Bronchial epithelial cell (primary cell): ENCODE measurements at regions not wholly inside any gene's neighbourhood (a gene's known extent, or its start where the extent isn't known, plus 50 kb on each side); places are given as distances from the start of the nearest gene placed in this dataset.
A peak's percentile ranks its signal among the peaks of the same experiment; 100 is the strongest.
"Not testable (repeated sequence)": the region's sequence is repeated elsewhere in the genome, so short reads cannot be mapped to it uniquely, and the experiment has no call there.

Experiments
- DNase-seq: peaks from one replicate; pipeline ENCODE4 v3.0.0-alpha.2; 2010; ENCODE audit warnings: low read depth
- FAIRE-seq: peaks from 2 replicates; lab custom pipeline; 2011; peaks lifted over from hg19 to GRCh38; lab: Jason Lieb, UNC
- H3K27me3 ChIP-seq: 2 replicates; pipeline ENCODE4 v1.5.1; 2011; ENCODE audit warnings: low read length; ENCODE audit not compliant: control insufficient read depth, insufficient read depth
- H3K36me3 ChIP-seq: 2 replicates; pipeline ENCODE4 v1.5.1; 2011; ENCODE audit warnings: low read length; ENCODE audit not compliant: control insufficient read depth, insufficient read depth
- H3K4me3 ChIP-seq: 2 replicates; pipeline ENCODE4 v1.5.1; 2011; ENCODE audit warnings: mild to moderate bottlenecking, low read depth, low read length, control low read depth
- TF ChIP-seq, protein P1 (sequence below): IDR thresholded peaks from 2 replicates; pipeline ENCODE4 v1.5.1; 2011; ENCODE audit warnings: mild to moderate bottlenecking, moderate library complexity, low read length, control low read depth, inconsistent platforms; ENCODE audit not compliant: insufficient read depth, severe bottlenecking

DNA sequence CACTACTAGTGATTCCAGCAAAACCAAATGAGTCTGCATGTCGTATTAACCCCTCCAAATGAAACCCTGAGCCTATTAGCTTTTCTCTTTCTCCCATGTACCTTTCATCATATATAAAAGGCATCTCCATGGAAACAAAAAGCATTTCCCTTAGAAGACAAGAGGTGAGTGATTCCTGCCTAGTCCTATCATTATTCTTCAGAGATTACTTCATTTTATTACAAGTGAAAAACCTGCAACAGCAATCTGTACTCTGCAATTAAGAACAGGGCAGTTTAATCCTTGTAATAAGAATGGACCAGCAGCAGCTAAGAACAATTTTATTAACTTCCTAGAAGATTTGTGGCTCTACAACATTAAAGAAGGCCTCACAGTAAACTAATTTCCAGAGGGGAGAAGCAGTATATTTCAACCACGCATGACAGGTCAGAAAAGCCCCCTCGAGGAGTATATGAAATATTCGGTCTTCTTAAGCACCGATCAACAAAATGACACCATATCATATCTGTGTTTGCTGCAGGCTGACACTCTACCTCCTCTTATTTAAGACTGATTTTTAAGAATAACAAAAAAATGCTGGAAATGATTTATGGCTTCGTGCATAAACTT lies 132.3 kb upstream of the TFPI start:
- Histone ChIP-seq H3K4me3 (no peak overlapping the region), H3K27me3 (no peaks in the 10 kb centered on the region), H3K36me3 (no peaks in the 10 kb centered on the region)
- no peak for DNase-seq
- no peak for FAIRE-seq
- TF ChIP-seq, protein P1, sequence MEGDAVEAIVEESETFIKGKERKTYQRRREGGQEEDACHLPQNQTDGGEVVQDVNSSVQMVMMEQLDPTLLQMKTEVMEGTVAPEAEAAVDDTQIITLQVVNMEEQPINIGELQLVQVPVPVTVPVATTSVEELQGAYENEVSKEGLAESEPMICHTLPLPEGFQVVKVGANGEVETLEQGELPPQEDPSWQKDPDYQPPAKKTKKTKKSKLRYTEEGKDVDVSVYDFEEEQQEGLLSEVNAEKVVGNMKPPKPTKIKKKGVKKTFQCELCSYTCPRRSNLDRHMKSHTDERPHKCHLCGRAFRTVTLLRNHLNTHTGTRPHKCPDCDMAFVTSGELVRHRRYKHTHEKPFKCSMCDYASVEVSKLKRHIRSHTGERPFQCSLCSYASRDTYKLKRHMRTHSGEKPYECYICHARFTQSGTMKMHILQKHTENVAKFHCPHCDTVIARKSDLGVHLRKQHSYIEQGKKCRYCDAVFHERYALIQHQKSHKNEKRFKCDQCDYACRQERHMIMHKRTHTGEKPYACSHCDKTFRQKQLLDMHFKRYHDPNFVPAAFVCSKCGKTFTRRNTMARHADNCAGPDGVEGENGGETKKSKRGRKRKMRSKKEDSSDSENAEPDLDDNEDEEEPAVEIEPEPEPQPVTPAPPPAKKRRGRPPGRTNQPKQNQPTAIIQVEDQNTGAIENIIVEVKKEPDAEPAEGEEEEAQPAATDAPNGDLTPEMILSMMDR: no peak

DNA sequence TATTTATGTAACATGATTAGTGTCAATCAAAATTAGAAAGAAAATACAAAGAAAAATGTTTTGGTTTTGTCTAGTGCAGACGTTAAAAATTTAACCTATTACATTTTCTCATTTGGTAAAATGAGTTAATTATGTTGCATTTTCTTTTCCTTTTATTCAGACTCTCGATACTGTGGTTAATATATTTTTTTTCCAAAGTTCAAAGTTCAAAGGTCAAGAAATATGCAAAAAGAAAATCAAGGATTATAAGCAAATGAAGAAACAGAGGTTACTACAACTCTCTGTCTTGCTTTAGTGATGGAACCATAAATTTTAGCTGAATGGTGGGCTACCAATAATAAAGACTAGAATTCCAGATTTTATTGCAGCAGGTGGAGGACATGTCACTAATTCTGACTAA lies 133.3 kb upstream of the TFPI start:
- no peak overlapping the region for H3K4me3 ChIP-seq
- TF ChIP-seq, protein P1: no peak
- DNase-seq: no peak
- FAIRE-seq: no peak
- no peaks in the 10 kb centered on the region for H3K36me3 ChIP-seq
- no peaks in the 10 kb centered on the region for H3K27me3 ChIP-seq

DNA sequence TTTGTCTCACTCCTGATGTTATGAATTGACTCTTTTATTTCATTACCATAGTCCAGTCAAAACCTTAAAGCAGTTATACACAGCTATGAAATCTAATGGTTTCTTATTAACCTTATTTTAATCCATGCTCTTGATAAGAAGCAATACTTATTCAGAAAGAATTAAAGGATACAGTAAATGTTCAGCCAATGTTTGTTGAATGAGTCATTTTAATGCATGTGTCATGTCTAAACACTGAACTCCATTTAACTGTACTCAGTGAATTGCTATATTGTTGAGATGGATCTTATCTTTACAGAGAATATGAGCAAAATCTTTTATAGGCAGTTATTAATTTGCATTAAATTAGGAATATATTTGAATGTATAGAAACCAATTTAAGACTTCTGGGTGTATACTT lies 135.1 kb upstream of the TFPI start:
- Histone ChIP-seq H3K4me3 (no peak overlapping the region), H3K27me3 (no peaks in the 10 kb centered on the region), H3K36me3 (no peaks in the 10 kb centered on the region)
- FAIRE-seq: no peak
- TF ChIP-seq, protein P1: no peak
- peak; percentile 80 for DNase-seq

DNA sequence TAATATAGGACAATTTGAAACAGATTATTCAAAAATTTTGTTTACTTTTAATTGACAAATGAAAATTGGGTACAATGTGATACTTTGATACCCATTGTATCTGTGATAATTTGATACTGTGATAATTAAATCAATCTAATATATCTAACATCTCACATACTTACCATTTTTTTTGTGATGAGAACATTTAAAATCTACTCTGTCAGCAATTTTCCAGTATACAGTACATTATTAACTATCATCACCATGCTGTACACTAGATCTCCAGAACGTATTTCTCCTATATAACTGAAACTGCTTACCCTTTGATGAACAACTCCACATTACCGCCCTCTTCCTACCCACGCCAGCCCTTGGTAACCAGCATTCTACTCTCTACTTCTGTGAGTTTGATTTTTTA lies 139.7 kb upstream of the TFPI start:
- TF ChIP-seq, protein P1: no peak
- DNase-seq (no peak), FAIRE-seq (no peak)
- Histone ChIP-seq H3K27me3 (no peaks in the 10 kb centered on the region), H3K36me3 (no peaks in the 10 kb centered on the region), H3K4me3 (no peak overlapping the region)

DNA sequence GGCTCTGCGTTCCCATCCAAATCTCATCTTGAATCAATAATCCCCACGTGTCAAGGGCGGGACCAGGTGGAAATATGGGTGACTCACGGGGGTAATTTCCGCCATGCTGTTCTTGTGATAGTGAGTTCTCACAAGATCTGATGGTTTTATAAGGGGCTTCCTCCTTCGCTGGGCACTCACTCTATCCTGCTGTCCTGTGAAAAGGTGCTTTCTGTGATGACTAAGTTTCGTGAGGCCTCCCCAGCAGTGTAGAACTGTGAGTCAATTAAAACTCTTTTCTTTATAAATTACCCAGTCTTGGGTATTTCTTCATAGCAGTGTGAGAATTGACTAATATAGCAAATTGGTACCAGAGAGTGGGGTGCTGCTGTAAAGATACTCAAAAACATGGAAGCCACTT lies 142.4 kb upstream of the TFPI start:
- not testable (repeated sequence) for H3K27me3 ChIP-seq, H3K4me3 ChIP-seq, H3K36me3 ChIP-seq, DNase-seq, FAIRE-seq

DNA sequence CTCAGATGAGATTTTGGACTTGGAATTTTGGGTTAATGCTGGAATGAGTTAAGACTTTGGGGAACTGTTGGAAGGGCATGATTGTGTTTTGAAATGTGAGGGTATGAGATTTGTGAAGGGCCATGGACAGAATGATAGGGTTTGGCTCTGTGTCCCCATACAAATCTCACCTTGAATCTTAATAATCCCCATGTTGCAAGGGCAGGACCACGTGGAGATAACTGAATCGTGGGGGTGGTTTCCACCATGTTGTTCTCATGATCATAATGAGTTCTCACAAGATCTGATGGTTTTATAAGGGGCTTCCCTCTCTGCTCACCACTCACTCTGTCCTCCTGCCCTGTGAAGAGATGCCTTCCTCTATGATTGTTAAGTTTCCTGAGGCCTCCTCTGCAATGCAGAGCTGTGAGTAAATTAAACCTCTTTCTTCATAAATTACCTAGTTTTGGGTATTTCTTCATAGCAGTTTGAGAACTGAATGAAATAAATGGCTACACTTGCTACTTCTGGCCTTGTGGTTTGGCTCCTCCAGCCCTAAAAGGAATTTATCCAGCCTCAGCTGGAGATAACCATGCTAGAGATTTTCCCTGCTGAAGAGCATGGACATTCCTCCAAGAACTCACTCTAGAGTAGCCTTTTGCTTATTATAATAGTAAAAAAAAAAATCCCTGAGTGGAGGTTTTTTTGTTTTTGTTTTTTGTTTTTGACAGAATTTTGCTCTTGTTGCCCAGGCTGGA lies 144.3 kb upstream of the TFPI start:
- DNase-seq (no peak), FAIRE-seq (no peak)
- Histone ChIP-seq H3K27me3 (no peaks in the 10 kb centered on the region), H3K4me3 (no peak overlapping the region), H3K36me3 (no peaks in the 10 kb centered on the region)
- TF ChIP-seq, protein P1: no peak
